SK-N-SH treated with all-trans-retinoic acid at 6 μM for 48 hours (cell line): ENCODE measurements at regions not wholly inside any gene's neighbourhood (a gene's known extent, or its start where the extent isn't known, plus 50 kb on each side); places are given as distances from the start of the nearest gene placed in this dataset.

ENCODE experiments used
- ATAC-seq: fragments of 200-7000 bp; cut with Tn5 transposase; 3 replicates; pipeline ENCODE4 v1.9.1; 2020; ENCODE audit warnings: mild to moderate bottlenecking, moderate library complexity
- BACH2 ChIP-seq: fragments of 250-450 bp; sonication (Bioruptor Pico); IDR thresholded peaks from 2 replicates; pipeline ENCODE4 v1.9.0; 2021; ENCODE audit warnings: mild to moderate bottlenecking, borderline replicate concordance
- CSDC2 ChIP-seq: fragments of 250-450 bp; sonication (Bioruptor Pico); IDR thresholded peaks from 2 replicates; pipeline ENCODE4 v1.5.0; 2020; ENCODE audit warnings: mild to moderate bottlenecking, moderate library complexity
- GLIS3 ChIP-seq: fragments of 250-450 bp; sonication (Bioruptor Pico); IDR thresholded peaks from 2 replicates; pipeline ENCODE4 v1.5.0; 2020; ENCODE audit warnings: mild to moderate bottlenecking, moderate library complexity
- PATZ1 ChIP-seq: fragments of 250-450 bp; sonication (Bioruptor Pico); IDR thresholded peaks from 2 replicates; pipeline ENCODE4 v1.8.0; 2020; ENCODE audit warnings: mild to moderate bottlenecking, moderate library complexity, borderline replicate concordance
- POU6F1 ChIP-seq: fragments of 250-450 bp; sonication (Bioruptor Pico); IDR thresholded peaks from 2 replicates; pipeline ENCODE4 v1.8.0; 2021; ENCODE audit warnings: low read depth, mild to moderate bottlenecking, moderate library complexity, borderline replicate concordance
- PPARA ChIP-seq: fragments of 250-450 bp; sonication (Bioruptor Pico); IDR thresholded peaks from 2 replicates; pipeline ENCODE4 v1.5.0; 2020; ENCODE audit warnings: mild to moderate bottlenecking, borderline replicate concordance
- RARB ChIP-seq: fragments of 250-450 bp; sonication (Bioruptor Pico); IDR thresholded peaks from 2 replicates; pipeline ENCODE4 v1.8.0; 2021; ENCODE audit warnings: mild to moderate bottlenecking, moderate library complexity
- SNAI2 ChIP-seq: fragments of 250-450 bp; sonication (Bioruptor Pico); IDR thresholded peaks from 2 replicates; pipeline ENCODE4 v1.5.0; 2020; ENCODE audit warnings: mild to moderate bottlenecking, moderate library complexity
- TCF4 ChIP-seq: fragments of 250-450 bp; sonication (Bioruptor Pico); IDR thresholded peaks from 2 replicates; pipeline ENCODE4 v1.8.0; 2021; ENCODE audit warnings: mild to moderate bottlenecking, moderate library complexity, borderline replicate concordance
- TOX ChIP-seq: fragments of 250-450 bp; sonication (Bioruptor Pico); IDR thresholded peaks from 2 replicates; pipeline ENCODE4 v1.8.0; 2021; ENCODE audit warnings: mild to moderate bottlenecking, moderate library complexity, borderline replicate concordance
- TSHZ2 ChIP-seq: fragments of 250-450 bp; sonication (Bioruptor Pico); IDR thresholded peaks from 2 replicates; pipeline ENCODE4 v1.5.0; 2020; ENCODE audit warnings: mild to moderate bottlenecking, moderate library complexity
- ZC3H10 ChIP-seq: fragments of 250-450 bp; sonication (Bioruptor Pico); IDR thresholded peaks from 2 replicates; pipeline ENCODE4 v1.5.1; 2021; ENCODE audit warnings: mild to moderate bottlenecking, moderate library complexity
- ZFP3 ChIP-seq: fragments of 250-450 bp; sonication (Bioruptor Pico); IDR thresholded peaks from 2 replicates; pipeline ENCODE4 v1.5.0; 2020; ENCODE audit warnings: mild to moderate bottlenecking, moderate library complexity
- ZFP30 ChIP-seq: fragments of 450-650 bp; formaldehyde crosslinking; IDR thresholded peaks from 2 replicates; pipeline ENCODE4 v1.5.0; 2022; ENCODE audit warnings: mild to moderate bottlenecking, moderate library complexity
- ZNF565 ChIP-seq: fragments of 450-650 bp; formaldehyde crosslinking; conservative IDR thresholded peaks from 2 replicates; pipeline ENCODE4 v1.5.0; 2020; ENCODE audit warnings: low read depth, mild to moderate bottlenecking, moderate library complexity
- ZNF70 ChIP-seq: fragments of 450-650 bp; formaldehyde crosslinking; IDR thresholded peaks from 2 replicates; pipeline ENCODE4 v1.5.0; 2020; ENCODE audit warnings: mild to moderate bottlenecking, moderate library complexity
- ZNF8 ChIP-seq: fragments of 450-650 bp; formaldehyde crosslinking; IDR thresholded peaks from 2 replicates; pipeline ENCODE4 v1.5.0; 2020; ENCODE audit warnings: mild to moderate bottlenecking, moderate library complexity
- TF ChIP-seq, protein P1 (sequence below): fragments of 250-450 bp; sonication (Bioruptor Pico); IDR thresholded peaks from 2 replicates; pipeline ENCODE4 v1.5.1; 2021; ENCODE audit warnings: mild to moderate bottlenecking, moderate library complexity

DNA sequence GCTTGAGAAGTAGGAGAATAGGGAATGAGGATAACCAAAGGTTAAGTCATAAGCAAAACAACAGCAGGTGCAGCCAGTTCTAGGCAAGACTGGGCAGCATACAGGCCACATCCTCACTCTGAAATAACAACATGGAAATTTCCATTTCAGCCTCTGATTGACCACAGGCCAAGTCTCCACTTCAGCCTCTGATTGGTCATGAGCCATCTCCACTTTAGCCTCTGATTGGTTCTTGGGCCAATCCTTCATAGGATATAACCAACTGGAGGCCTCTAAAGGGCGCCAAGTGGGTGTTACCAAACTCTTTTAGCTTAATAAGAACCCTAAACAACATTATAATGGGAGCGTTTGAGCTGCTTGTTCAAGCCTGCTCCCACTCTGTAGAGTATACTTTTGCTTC is 512.0 kb downstream of the NPIPA7 start:
- ATAC-seq, result no peak
- TF ChIP-seq PATZ1 (CRISPR knock-in tag), result no peak
- TF ChIP-seq TSHZ2 (CRISPR knock-in tag), result no peak
- no peak for TF ChIP-seq PPARA (CRISPR knock-in tag)
- no peak for TF ChIP-seq RARB

DNA sequence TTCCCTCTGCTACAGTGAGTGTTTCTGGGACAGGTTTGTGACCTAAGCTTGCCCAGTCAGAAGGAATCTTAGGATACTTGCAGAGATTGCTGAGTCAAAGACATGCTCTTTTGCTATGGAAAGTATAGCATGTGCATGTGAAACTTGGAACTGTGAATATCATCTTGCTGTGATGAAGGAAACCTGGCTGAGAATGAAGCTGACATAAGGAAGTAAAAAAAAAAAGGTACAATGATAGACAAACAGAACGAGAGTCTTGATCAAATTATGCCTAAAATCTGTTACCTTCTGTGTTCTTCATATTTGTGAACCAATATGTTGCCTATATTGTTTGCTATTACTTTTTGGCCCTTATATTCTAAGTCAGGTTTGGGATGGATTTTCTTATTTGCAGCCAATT is 525.7 kb downstream of the NPIPA7 start:
- TF ChIP-seq ZC3H10 (CRISPR knock-in tag) (no peak), SNAI2 (no peak), ZNF70 (no peak), TSHZ2 (CRISPR knock-in tag) (no peak)
- TF ChIP-seq, all 23 proteins: peak for 0
- ATAC-seq, result no peak

DNA sequence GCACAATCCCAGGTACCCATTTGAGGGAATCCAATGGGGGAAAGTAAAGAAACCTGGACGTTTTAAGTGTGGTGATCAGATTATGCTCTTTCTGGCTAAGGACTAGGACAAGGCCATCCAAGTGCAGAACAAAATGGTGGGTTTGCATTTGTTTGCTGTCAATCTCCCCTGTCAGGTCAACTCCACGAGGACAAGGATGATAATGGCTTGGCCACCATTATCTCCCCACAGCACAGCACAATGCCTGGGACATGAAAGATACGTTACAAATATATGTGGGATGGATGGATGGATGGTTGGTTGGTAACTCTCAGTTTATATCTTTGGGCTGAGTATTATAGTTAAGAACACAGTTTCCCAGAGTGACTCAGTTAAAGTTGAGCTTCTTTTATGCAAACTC is 526.9 kb downstream of the NPIPA7 start:
- no peak for TF ChIP-seq ZNF70
- TF ChIP-seq, protein P1, sequence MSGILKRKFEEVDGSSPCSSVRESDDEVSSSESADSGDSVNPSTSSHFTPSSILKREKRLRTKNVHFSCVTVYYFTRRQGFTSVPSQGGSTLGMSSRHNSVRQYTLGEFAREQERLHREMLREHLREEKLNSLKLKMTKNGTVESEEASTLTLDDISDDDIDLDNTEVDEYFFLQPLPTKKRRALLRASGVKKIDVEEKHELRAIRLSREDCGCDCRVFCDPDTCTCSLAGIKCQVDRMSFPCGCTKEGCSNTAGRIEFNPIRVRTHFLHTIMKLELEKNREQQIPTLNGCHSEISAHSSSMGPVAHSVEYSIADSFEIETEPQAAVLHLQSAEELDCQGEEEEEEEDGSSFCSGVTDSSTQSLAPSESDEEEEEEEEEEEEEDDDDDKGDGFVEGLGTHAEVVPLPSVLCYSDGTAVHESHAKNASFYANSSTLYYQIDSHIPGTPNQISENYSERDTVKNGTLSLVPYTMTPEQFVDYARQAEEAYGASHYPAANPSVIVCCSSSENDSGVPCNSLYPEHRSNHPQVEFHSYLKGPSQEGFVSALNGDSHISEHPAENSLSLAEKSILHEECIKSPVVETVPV, result no peak
- TF ChIP-seq GLIS3, result no peak
- TF ChIP-seq ZNF8 (CRISPR knock-in tag), result no peak
- TF ChIP-seq ZC3H10 (CRISPR knock-in tag), result no peak
- no peak for TF ChIP-seq CSDC2
- TF ChIP-seq TSHZ2 (CRISPR knock-in tag), result no peak
- no peak for TF ChIP-seq SNAI2
- no peak for TF ChIP-seq RARB
- no peak for TF ChIP-seq PATZ1 (CRISPR knock-in tag)
- no peak for TF ChIP-seq TOX (CRISPR knock-in tag)
- TF ChIP-seq ZFP30 (CRISPR knock-in tag), result no peak
- no peak for TF ChIP-seq BACH2 (CRISPR knock-in tag)
- no peak for TF ChIP-seq ZFP3 (CRISPR knock-in tag)
- TF ChIP-seq POU6F1 (CRISPR knock-in tag), result no peak
- no peak for TF ChIP-seq ZNF565 (CRISPR knock-in tag)
- TF ChIP-seq TCF4 (CRISPR knock-in tag), result no peak
- no peak for ATAC-seq
